Suprapubic skin (tissue), 3 donors: ENCODE measurements at regions not wholly inside any gene's neighbourhood (a gene's known extent, or its start where the extent isn't known, plus 50 kb on each side); places are given as distances from the start of the nearest gene placed in this dataset.

ENCODE experiments used
- EP300 ChIP-seq: sonication (generic); formaldehyde crosslinking; IDR thresholded peaks from one replicate; pipeline ENCODE4 v1.6.1; 2017; ENCODE audit warnings: antibody characterized with exemption
- POLR2A ChIP-seq, 2 donors: fragments of 450-650 bp; IDR thresholded peaks; one replicate each; pipeline ENCODE4 v1.6.1; 2017; ENCODE audit warnings: antibody characterized with exemption in 2 of 2, mild to moderate bottlenecking in 2 of 2, moderate library complexity in 2 of 2
- TF ChIP-seq, protein P1 (sequence below), 2 donors: fragments of 200-600 bp in 1 of 2; fragments of 450-650 bp in 1 of 2; sonication (generic) in 1 of 2; IDR thresholded peaks; one replicate each; pipeline ENCODE4 v1.5.1; 2016 to 2019; ENCODE audit warnings: antibody characterized with exemption in 2 of 2, mild to moderate bottlenecking in 1 of 2, moderate library complexity in 1 of 2

DNA sequence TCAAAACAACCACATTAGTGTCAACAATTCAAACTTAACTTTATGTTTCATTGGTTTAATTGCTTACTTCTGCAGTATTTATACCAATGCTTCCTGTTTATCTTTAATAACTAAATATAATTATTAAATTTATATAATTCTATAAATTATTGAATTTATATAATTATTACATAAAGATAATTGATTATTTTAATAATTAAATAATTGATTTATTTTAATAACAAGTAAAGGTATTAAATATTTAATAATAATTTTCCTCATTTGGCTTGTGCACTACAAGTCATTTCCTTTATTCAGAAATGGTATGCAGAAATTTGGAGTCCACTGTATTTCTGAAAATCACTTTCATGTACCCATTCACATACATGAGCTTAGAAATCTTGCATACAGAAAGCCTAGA, 156.2 kb upstream of the NSMCE3 start:
- TF ChIP-seq POLR2A (IDR thresholded peaks at IDR 0.05), result no peak
- TF ChIP-seq EP300, result no peak
- TF ChIP-seq, protein P1, sequence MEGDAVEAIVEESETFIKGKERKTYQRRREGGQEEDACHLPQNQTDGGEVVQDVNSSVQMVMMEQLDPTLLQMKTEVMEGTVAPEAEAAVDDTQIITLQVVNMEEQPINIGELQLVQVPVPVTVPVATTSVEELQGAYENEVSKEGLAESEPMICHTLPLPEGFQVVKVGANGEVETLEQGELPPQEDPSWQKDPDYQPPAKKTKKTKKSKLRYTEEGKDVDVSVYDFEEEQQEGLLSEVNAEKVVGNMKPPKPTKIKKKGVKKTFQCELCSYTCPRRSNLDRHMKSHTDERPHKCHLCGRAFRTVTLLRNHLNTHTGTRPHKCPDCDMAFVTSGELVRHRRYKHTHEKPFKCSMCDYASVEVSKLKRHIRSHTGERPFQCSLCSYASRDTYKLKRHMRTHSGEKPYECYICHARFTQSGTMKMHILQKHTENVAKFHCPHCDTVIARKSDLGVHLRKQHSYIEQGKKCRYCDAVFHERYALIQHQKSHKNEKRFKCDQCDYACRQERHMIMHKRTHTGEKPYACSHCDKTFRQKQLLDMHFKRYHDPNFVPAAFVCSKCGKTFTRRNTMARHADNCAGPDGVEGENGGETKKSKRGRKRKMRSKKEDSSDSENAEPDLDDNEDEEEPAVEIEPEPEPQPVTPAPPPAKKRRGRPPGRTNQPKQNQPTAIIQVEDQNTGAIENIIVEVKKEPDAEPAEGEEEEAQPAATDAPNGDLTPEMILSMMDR (IDR thresholded peaks at IDR 0.05), result no peak
